Amniotic epithelial cell (primary cell): ENCODE measurements at regions not wholly inside any gene's neighbourhood (a gene's known extent, or its start where the extent isn't known, plus 50 kb on each side); places are given as distances from the start of the nearest gene placed in this dataset.

ENCODE experiments used
- DNase-seq: peaks from one replicate; pipeline ENCODE4 v3.0.0-alpha.2; 2010; ENCODE audit warnings: low read depth

DNA sequence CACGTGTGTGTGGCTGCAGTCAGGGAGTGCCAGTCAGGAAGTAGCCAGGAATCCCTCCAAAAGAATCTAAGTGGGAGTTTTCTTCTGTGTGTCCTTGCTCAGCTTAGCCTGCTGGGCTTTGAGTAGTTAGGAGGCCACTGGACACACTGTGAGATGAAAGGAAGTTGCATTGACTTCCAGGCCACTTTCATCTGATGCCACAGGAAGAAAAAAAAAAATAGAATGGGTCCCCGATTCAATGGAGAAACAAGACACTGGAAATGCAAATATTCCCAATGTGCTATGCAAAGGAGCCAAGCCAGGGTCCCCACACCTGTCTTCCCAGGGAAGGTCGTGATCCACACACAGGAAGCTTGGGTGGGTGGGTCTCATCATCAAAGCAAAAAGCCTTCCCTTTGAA is 95.6 kb upstream of the E2F8 start:
- no peak for DNase-seq

DNA sequence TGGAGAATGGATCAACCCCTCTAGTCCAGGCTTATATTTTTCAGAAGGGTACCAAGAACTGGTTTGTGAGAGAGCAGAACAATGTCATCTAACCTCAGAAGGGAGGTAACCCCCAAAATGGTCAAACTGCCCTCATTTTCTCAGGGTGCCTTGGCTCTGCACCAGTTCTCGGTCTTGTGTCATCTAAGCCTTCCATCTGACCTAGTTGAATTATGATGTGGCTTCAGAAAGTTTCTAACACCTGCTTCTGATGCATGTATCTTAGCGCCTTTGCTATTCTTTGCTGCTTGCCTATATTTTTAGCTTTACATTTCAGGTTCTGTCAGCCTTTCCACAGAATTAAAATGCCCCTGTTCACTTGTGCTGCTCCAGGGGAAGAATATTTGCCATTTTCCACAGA is 91.7 kb upstream of the E2F8 start:
- DNase-seq: no peak

DNA sequence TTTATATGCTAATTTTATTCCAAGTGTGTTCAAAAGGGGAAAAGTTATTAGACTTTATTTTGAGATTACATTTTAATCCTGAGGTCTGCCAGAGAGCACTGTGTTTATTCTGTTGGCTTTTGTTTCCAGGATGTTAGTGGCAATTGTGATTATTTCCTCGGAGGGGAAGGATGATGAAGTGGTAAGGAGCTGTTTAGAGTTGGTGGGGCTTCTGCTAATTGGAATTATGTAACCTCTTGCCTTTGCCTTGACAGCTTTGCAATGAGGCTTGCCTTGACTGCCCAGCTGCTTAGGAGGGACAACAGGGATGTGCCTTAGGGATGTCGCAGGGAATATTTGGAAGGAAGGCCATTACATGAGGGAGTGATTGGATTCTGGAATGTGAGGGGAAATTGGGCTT is 89.7 kb upstream of the E2F8 start:
- DNase-seq: no peak

DNA sequence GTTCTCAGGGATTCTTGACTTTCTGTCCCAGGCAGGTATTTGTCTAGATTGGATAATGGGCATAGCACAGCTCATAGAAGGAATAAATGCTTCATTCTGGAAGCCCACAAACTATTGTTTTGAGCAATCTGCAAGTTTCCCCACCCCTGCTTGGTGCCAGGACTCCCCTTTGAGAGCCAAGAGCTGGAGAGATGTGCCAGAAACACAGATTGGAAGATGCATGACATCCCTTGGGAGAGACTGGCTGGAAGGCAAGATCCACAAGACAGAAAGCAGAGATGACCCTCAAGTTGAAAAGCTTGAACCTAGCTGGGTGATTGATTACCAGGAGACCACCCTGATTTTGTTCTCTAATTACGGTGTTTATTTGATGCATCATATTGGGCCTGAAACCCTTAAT is 89.2 kb upstream of the E2F8 start:
- no peak for DNase-seq

DNA sequence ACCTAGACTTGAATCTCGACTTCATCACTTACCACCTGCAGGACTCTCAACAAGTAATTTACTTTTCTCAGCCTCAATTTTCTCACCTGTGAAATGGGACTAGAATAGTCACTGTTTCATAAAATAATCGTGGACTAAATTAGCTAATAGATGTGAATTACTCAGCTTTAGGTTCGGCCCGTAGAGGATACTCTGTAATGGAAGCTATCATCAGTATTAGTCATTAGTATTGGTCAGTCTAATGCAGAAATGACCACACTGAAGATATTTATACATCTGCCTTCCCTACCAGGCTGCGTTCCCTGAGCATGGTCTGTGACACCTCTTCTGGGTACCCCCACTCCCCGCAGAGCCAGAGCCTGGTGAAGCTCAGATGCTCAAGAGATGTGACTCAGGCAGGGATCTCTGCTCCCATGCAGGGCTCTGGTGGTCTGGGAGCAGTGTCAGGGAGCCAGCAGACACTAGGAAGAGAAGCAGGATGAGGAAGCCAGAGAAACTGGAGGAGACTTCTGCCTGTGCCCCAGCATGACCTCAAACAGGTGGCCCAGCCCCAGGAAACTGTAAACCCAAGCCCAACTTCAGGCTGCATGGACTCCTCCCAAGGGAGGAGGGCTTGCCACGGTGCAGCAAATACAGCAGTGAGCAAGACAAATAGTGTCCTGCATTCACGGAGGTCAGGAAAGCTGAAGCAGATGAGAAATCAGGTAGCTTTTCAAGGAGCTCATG is 88.0 kb upstream of the E2F8 start:
- DNase-seq: no peak

DNA sequence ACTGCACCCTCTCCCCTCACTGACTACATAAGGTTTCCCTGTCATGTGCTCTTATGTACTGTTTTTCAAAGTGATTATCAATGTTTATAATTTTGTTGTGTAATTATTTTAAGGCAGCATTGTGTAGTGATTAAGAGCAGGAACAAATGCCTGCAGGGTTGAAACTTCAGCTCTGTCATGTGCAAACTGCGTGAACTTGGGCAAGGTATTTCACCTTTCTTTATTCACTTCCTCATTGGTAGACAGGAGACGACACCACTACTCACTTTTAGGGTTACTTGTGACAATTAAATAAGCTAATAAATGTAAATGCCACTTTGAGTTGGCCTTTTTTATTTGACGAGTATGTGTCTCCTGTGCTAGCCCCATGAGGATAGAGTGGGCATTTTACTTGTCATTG is 86.5 kb upstream of the E2F8 start:
- no peak for DNase-seq

DNA sequence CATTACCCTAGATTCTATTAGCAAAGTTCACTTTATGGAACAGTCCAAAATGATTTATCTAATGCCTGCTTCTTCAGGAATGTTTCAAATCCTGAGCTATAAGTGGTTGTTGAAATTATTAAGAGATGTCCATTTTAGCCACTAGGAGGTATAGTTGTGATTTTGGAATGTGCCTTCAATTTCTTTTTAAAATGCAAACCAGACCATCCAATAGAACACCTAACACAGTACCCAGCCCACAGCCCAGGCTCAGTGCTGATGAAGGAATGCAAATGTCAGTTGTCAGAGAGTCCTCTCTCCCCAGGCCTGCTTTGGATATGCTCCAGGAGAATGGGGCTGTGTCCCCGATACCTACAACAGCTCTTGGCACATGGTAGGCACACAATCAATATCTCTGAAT is 85.8 kb upstream of the E2F8 start:
- DNase-seq: peak; percentile 16

DNA sequence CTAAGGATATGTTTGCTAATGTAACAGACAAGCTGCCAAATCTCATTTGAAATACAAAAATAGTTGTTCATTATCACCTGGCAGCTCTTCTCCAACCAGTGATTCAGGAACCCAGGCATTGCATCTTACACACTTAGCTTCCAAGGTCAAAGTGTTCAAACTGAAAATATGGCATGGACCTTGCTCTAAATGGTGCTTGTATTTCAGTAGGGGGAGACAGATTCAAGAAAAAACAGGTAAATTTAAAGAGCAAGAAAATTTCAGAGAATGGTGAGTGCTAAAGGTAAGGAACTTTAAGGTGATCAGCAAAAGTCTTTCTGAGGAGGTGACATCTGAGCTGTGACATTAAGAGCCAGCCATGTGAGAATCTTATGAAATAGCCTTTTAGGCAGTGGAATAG is 82.8 kb upstream of the E2F8 start:
- DNase-seq: peak; percentile 17

DNA sequence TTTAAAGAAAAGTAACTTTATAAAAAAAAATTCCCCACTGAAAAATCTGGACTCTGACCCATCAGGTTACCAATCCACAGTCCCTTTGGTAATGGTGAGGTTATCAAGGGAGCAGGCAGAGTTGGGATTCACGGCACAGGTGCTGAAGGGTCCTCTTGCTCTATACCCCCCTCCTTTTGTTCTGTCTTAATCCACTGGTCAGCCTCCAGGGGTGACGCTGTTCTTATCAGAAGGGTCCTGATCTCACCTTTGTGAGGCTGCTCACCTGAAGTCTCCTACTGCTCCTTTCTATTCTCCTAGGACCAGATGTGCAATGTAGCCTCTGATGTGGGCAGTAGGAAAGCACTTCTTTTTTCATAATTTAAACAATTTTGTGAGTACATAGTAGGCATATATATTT is 80.6 kb upstream of the E2F8 start:
- no peak for DNase-seq

DNA sequence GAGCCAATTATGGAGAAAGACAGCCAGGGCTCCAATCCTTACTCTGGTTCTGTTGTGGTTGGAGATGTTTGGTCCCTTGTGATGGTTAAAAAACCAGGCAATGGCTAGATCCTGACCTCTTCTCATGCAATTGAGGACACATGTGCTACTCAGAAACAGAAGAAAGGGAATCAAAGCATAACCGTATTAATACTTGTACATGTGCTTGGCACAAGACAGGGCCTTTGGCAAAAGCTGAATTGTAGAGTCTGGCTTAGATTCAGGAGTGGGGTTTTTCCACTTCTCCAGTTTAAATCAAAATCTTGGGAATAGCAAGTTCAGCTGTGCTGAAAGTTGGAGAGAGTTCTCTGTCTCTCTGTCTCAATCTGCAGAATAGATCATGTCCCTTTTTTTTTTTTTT is 80.1 kb upstream of the E2F8 start:
- no peak for DNase-seq

DNA sequence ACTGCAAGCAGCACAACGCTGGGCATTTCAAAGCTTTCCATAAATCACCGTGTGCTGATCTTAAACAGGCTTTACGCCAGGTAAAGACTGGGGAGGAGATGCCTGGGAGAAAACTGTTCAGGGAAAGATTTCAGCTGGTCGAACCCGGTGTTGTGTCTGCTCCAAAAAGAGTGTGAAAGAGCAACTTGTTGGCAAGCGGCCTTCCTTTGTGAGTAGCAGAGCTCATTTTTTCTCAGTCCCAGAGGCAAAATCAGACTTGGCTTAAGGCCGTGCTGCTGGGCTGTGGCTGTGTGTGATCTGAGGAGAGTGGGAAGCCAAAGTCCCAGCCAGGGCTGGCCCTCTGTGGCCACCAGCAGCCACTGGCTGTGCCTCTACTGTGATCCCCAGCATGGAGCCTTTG is 75.7 kb upstream of the E2F8 start:
- DNase-seq: peak; percentile 9

DNA sequence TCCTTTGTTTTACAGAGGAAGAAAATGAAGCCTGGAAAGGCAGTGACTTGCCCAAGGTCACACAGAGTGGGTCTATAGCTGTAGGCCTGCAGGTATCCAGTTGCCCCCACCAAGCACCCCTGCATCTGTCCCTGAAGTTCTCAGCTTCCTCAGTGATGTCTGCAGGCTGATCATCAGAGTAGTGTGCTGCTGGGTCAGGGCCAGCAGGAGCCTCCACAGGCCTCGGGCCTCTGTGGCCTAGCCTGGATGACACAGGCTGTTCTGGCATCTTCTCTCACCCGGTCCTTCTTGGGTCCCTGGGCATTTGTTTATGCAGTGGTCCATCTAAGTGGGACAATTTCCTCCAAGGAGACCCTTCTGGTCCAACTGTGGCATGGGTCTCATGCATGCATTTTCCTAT is 74.8 kb upstream of the E2F8 start:
- no peak for DNase-seq

DNA sequence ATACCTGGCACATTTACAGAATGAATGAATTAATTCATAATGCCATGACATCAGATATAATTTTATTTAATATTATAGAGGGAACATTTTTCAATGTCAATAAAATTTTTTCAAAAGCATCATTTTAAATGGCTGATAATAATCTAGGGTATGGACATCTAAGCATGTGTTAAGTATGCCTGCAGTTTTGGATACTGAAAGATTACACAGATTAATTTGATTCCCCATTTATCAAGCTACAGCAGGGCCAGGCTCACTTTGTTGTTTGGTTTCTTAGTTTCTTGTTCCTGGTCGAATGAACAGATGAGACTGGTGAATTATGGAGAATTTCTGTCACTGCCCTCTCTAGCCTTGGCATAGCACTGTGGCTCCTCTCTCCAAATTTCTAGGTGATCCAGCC is 72.4 kb upstream of the E2F8 start:
- DNase-seq: no peak

DNA sequence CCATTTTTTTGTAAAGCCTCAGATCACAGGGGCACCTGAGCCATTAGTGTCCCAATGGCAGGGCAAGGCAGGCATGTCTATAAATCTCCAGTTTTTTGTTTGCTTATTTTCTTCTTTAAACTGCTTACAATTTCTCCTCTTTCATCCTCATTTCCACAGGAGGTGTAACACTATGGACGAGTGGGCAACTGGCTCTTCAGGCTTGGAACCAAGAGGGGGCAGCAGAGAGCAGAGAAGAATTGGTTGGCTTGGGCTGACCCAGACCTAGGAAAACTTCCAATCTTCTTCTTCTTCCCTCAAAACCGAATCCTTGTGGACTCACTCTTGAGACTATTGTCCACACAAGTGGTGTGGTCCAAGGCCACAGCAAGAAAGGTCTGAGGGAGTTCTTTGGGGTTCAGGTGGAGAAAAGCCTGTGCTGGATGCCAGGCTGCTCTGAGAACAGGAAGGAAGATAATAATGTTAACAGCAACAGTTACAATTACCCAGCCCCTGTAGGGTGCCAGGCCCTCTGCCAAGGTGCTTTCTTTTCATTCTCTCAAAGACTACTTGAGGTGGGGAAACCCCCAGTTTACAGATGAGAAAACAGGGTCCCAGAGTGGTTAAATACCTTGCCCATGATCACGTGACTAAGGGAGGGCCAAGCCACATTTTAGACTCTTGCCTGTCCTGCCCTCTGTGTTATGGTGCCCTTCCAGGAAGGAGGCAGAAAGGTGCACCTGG is 70.7 kb upstream of the E2F8 start:
- peak; percentile 33 for DNase-seq

DNA sequence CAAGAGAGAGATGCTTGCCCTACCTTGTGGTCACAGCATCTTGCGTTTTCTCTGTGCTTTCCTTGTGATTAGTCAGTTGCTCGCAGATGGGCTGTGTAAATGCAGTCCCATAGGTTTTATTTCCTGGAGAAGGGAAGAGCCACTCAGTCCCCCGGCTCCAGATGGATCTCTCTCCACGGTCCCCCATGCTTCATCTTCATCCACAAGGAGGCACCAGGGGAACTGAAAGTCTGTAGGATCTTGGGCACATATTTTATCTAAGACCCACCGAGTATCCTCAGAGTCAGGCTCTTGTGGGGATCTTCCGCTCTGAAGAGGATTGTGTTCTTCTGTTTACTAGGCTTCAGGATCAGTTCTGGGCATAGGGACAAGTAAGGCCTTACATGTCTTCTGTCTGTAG is 66.8 kb upstream of the E2F8 start:
- DNase-seq: no peak

DNA sequence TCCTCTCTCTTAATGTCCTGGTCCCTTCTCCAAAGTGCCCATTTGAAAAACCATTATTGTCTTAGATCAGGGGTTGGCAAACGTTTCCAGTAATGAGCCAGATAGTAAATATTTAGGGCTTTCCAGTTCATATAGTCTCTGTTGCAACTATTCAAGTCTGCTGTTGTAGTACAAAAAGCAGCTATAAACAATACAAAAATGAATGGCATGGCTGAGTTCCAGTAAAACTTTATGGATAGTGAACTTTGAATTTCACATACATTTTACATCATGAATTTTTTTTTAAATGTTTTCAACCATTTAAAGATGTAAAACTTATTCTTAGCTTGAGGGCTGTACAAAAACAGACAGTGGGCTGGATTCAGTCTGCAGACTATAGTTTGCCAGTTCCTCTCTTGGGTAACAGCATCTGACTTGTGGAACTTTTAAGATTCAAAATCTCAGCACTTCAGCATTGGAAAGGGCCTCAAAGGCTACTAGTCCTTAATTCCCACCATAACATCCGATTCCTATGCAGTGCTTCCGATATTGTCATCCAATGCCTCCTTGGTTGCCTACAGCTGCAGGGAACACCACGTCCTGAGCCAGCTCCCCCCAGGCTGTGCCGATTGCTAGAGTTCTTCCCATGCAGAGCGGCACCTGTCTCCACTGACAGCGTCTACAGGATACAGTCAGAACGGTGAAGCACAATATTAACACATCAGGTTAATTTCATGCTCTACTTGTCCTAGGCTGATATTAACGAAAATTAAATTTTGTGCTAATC is 65.6 kb upstream of the E2F8 start:
- no peak for DNase-seq

DNA sequence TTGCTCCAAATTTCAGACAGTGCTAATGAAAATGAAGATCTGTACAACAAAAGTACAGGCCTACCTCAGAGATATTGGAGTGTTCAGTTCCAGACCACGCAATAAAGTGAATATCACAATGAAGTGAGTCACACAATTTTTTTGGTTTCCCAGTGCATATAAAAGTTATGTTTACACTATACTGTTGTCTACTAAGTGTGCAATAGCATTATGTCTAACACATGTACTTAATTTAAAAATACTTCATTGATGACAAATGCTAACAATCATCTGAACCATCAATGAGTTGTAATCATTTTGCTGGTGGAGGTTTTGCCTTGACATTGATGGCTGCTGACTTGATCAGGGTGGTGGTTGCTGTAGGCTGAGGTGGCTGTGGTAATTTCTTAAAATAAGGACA is 60.6 kb upstream of the E2F8 start:
- DNase-seq: no peak

DNA sequence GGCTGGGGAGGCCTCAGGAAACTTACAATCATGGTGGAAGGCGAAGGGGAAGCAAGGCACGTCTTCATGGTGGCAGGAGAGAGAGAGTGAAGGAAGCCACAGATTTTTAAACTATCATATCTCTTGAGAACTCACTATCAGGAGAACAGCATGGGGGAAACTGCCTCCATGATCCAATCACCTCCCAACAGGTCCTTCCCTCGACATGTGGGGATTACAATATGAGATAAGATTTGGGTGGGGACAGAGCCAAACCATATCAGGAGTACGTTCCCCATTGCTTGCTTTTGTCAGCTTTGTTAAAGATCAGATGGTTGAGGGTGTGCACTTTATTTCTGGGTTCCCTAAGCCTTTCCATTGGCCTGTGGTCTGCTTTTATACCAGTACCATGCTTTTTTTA is 53.7 kb upstream of the E2F8 start:
- no peak for DNase-seq

DNA sequence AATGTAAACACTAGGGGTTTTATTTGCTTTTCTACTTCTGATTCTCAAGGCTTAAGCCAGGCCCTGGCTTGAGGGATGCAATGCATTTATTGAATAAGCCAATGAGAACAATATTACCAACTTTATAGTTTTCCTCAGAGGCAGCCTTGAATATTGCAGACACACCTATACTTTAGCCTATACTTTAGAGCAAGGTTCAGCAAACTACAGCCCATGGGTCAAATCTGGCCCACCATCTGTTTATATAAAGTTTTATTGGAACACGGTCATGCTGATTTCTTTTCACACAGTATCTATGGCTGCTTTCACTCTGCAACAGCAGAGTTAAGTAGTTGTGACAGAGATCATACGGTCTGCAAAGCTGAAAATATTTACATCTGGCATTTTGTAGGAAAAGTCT is 50.3 kb upstream of the E2F8 start:
- DNase-seq: no peak
